Lower leg skin (tissue), 3 donors: ENCODE measurements at regions not wholly inside any gene's neighbourhood (a gene's known extent, or its start where the extent isn't known, plus 50 kb on each side); places are given as distances from the start of the nearest gene placed in this dataset.
"Not testable (repeated sequence)": the region's sequence is repeated elsewhere in the genome, so short reads cannot be mapped to it uniquely, and the experiment has no call there.

Experiments used
- POLR2A ChIP-seq, 2 donors: fragments of 450-650 bp; IDR thresholded peaks; one replicate each; pipeline ENCODE4 v1.6.1; 2016 to 2017; ENCODE audit warnings: antibody characterized with exemption in 2 of 2, mild to moderate bottlenecking in 1 of 2, moderate library complexity in 1 of 2
- TF ChIP-seq, protein P1 (sequence below), 3 donors: fragments of 450-650 bp; IDR thresholded peaks; one replicate each; pipeline ENCODE4 v1.5.1; 2016; ENCODE audit warnings: antibody characterized with exemption in 3 of 3, mild to moderate bottlenecking in 3 of 3, moderate library complexity in 2 of 3

DNA sequence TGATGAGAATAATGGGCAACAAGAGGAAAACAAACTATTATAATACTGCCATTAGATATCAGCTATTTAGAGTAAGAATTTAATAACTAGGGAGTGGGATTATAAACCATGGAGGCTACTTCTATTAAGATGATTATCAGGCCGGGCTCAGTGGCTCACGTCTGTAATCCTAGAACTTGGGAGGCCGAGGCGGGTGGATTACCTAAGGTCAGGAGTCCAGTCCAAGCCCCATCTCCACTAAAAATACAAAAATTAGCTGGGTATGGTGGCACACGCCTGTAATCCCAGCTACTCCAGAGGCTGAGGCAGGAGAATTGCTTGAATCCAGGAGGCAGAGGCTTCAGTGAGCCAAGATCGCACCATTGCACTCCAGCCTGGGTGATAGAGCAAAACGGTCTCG, 355.6 kb downstream of the PPP1R3A start:
- TF ChIP-seq POLR2A (IDR thresholded peaks at IDR 0.05), result not testable (repeated sequence)
- TF ChIP-seq, protein P1, sequence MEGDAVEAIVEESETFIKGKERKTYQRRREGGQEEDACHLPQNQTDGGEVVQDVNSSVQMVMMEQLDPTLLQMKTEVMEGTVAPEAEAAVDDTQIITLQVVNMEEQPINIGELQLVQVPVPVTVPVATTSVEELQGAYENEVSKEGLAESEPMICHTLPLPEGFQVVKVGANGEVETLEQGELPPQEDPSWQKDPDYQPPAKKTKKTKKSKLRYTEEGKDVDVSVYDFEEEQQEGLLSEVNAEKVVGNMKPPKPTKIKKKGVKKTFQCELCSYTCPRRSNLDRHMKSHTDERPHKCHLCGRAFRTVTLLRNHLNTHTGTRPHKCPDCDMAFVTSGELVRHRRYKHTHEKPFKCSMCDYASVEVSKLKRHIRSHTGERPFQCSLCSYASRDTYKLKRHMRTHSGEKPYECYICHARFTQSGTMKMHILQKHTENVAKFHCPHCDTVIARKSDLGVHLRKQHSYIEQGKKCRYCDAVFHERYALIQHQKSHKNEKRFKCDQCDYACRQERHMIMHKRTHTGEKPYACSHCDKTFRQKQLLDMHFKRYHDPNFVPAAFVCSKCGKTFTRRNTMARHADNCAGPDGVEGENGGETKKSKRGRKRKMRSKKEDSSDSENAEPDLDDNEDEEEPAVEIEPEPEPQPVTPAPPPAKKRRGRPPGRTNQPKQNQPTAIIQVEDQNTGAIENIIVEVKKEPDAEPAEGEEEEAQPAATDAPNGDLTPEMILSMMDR (IDR thresholded peaks at IDR 0.05), result not testable (repeated sequence)
